ENCODE measurements at regions not wholly inside any gene's neighbourhood (a gene's known extent, or its start where the extent isn't known, plus 50 kb on each side); places are given as distances from the start of the nearest gene placed in this dataset.
"Not testable (repeated sequence)": the region's sequence is repeated elsewhere in the genome, so short reads cannot be mapped to it uniquely, and the experiment has no call there.

GRCh38 chr6:16018626-16019025 lies 110.3 kb upstream of the MYLIP start:
- no peak overlapping the region for H2BK120ac ChIP-seq (ENCODE audit: low read depth, low read length, poor library complexity, severe bottlenecking)
- H2BK15ac ChIP-seq (ENCODE audit: low read depth, low read length), result no peak overlapping the region
- no peak overlapping the region for H4K91ac ChIP-seq (ENCODE audit: insufficient read length, low read depth, low read length)
- H3K79me2 ChIP-seq (ENCODE audit: insufficient read depth, low read length), result no peaks in the 10 kb centered on the region
- H2BK12ac ChIP-seq (ENCODE audit: insufficient read length, low read depth, low read length), result no peak overlapping the region
- no peak overlapping the region for H4K8ac ChIP-seq (replicated peaks; ENCODE audit: insufficient read length, low read depth, low read length)
- no peak overlapping the region for H3K4me2 ChIP-seq (ENCODE audit: insufficient read depth, insufficient read length, low read length)
- no peaks in the 10 kb centered on the region for H3K4me1 ChIP-seq (ENCODE audit: insufficient read depth, low read length)
- no peaks in the 10 kb centered on the region for H3K79me1 ChIP-seq (ENCODE audit: insufficient read depth, low read depth, low read length, poor library complexity, severe bottlenecking)
- no peak for TF ChIP-seq CTCF (conservative IDR thresholded peaks at IDR 0.05)
- H3K9me3 Mint-ChIP-seq, result peaks cover 14 to 17% of the 10 kb centered on the region in 2 experiments
- H3T11ph ChIP-seq (ENCODE audit: low read length), result no peak overlapping the region
- no peaks in the 10 kb centered on the region for H3K27me3 ChIP-seq (ENCODE audit: insufficient read depth, low read length)
- H3K9me3 ChIP-seq (ENCODE audit: control insufficient read depth, low read depth, low read length), result peaks cover 9% of the 10 kb centered on the region
- H3K56ac ChIP-seq (ENCODE audit: insufficient read length, low read depth, low read length), result no peak overlapping the region
- H3K4me1 Mint-ChIP-seq, result no peaks in the 10 kb centered on the region; a peak in 1 of 4 replicates
- WGBS (ENCODE audit: extremely low coverage, insufficient read length, low lambda C conversion rate), result no CpG with 5 or more reads among the region's 4 CpGs
- no peaks in the 10 kb centered on the region for H3K23me2 ChIP-seq (ENCODE audit: insufficient read length, low read depth, low read length, poor library complexity, severe bottlenecking)
- H3K23ac ChIP-seq (ENCODE audit: insufficient read length, low read depth, low read length), result no peak overlapping the region
- H3K27ac ChIP-seq (ENCODE audit: insufficient read length, low read depth, low read length), result no peak overlapping the region
- DNase-seq, result no peak
- H2BK20ac ChIP-seq (ENCODE audit: low read depth, low read length, poor library complexity, severe bottlenecking), result no peak overlapping the region
- no peak overlapping the region for H2AK5ac ChIP-seq (ENCODE audit: insufficient read length, low read length)
- no peak overlapping the region for H3K27ac Mint-ChIP-seq
- no peak overlapping the region for H3K18ac ChIP-seq (ENCODE audit: insufficient read length, low read depth, low read length)
- no peak overlapping the region for H2BK5ac ChIP-seq (ENCODE audit: insufficient read length, low read length)
- no peak overlapping the region for H3K14ac ChIP-seq (ENCODE audit: insufficient read depth, low read length)
- H3K4me3 Mint-ChIP-seq, result no peak overlapping the region
- H3K27me3 Mint-ChIP-seq (ENCODE audit: low read depth), result no peaks in the 10 kb centered on the region
- peaks cover 6 to 10% (median 7%) of the 10 kb centered on the region in 3 experiments for H3K36me3 Mint-ChIP-seq (ENCODE audit: insufficient read depth in 1 of 3, low read depth in 3 of 3)
- no peak overlapping the region for H2AFZ ChIP-seq (ENCODE audit: low read length)
- H3K9ac ChIP-seq (ENCODE audit: extremely low read depth, insufficient read length, low read length), result no peak overlapping the region
- no peak overlapping the region for H3K4ac ChIP-seq (ENCODE audit: low read depth, low read length)
- no peaks in the 10 kb centered on the region for H4K20me1 ChIP-seq (ENCODE audit: control insufficient read depth, insufficient read depth, insufficient read length)
- H4K5ac ChIP-seq (ENCODE audit: insufficient read length, low read depth, low read length), result no peak overlapping the region

GRCh38 chr6:16014325-16014724 lies 114.6 kb upstream of the MYLIP start:
- H3K9ac ChIP-seq (ENCODE audit: extremely low read depth, insufficient read length, low read length); H3K14ac ChIP-seq (ENCODE audit: insufficient read depth, low read length); H3K4me2 ChIP-seq (ENCODE audit: insufficient read depth, insufficient read length, low read length); H2BK12ac ChIP-seq (ENCODE audit: insufficient read length, low read depth, low read length); H3K79me2 ChIP-seq (ENCODE audit: insufficient read depth, low read length); H3K56ac ChIP-seq (ENCODE audit: insufficient read length, low read depth, low read length); H2BK20ac ChIP-seq (ENCODE audit: low read depth, low read length, poor library complexity, severe bottlenecking); H3K27ac Mint-ChIP-seq; H2AFZ ChIP-seq (ENCODE audit: low read length); H3K79me1 ChIP-seq (ENCODE audit: insufficient read depth, low read depth, low read length, poor library complexity, severe bottlenecking); H2AK5ac ChIP-seq (ENCODE audit: insufficient read length, low read length); H3K4me1 Mint-ChIP-seq; H2BK5ac ChIP-seq (ENCODE audit: insufficient read length, low read length); H3K27ac ChIP-seq (ENCODE audit: insufficient read length, low read depth, low read length); DNase-seq; H3K4ac ChIP-seq (ENCODE audit: low read depth, low read length); H3K4me3 Mint-ChIP-seq; H3K27me3 ChIP-seq (ENCODE audit: insufficient read depth, low read length); H3K27me3 Mint-ChIP-seq (ENCODE audit: low read depth); H3K23me2 ChIP-seq (ENCODE audit: insufficient read length, low read depth, low read length, poor library complexity, severe bottlenecking); H2BK120ac ChIP-seq (ENCODE audit: low read depth, low read length, poor library complexity, severe bottlenecking); H3K9me3 ChIP-seq (ENCODE audit: control insufficient read depth, low read depth, low read length); H3T11ph ChIP-seq (ENCODE audit: low read length); H4K8ac ChIP-seq (replicated peaks; ENCODE audit: insufficient read length, low read depth, low read length); H3K18ac ChIP-seq (ENCODE audit: insufficient read length, low read depth, low read length); H4K5ac ChIP-seq (ENCODE audit: insufficient read length, low read depth, low read length); H3K23ac ChIP-seq (ENCODE audit: insufficient read length, low read depth, low read length); H3K4me1 ChIP-seq (ENCODE audit: insufficient read depth, low read length); H2BK15ac ChIP-seq (ENCODE audit: low read depth, low read length); H4K20me1 ChIP-seq (ENCODE audit: control insufficient read depth, insufficient read depth, insufficient read length); H4K91ac ChIP-seq (ENCODE audit: insufficient read length, low read depth, low read length): not testable (repeated sequence)
- peaks cover 6 to 10% (median 7%) of the 10 kb centered on the region in 3 experiments for H3K36me3 Mint-ChIP-seq (ENCODE audit: insufficient read depth in 1 of 3, low read depth in 3 of 3)
- H3K9me3 Mint-ChIP-seq, result peaks cover 14 to 17% of the 10 kb centered on the region in 2 experiments
- no CpG with 5 or more reads among the region's 3 CpGs for WGBS (ENCODE audit: extremely low coverage, insufficient read length, low lambda C conversion rate)
